GOT3 (cell line): ENCODE measurements at regions not wholly inside any gene's neighbourhood (a gene's known extent, or its start where the extent isn't known, plus 50 kb on each side); places are given as distances from the start of the nearest gene placed in this dataset.

Experiments
- DNase-seq: peaks from one replicate; lab custom pipeline; 2025; ENCODE audit warnings: mixed read lengths; lab: John Stamatoyannopoulos, UW

DNA sequence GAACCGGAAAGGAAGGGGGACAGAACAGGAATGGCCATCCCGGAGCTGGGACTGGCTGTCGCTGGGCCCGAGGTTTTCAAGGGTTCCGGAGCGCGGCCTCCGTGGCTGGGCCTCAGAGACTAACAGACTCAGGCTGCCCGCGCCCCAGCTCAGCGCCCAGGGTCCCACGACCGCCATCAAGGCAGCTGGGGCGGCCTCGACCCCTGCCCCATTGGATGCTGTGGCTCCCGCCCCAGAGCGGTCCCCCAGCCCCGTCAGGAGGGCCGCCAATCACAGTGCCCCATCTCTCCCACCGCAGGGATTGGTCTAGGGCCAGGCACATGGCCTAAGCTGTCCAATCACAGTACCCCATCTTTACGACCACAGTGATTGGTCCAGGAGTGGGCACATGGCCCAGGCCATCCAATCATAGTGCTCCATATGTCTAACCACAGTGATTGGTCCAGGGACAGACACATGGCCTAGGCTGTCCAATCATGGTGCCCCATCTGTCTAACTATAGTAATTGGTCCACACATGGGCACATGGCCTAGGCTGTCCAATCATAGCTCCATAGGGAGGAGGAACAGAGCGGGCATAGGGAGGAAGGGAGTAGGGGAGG, 105.3 kb upstream of the NKX1-1 start:
- no peak for DNase-seq

DNA sequence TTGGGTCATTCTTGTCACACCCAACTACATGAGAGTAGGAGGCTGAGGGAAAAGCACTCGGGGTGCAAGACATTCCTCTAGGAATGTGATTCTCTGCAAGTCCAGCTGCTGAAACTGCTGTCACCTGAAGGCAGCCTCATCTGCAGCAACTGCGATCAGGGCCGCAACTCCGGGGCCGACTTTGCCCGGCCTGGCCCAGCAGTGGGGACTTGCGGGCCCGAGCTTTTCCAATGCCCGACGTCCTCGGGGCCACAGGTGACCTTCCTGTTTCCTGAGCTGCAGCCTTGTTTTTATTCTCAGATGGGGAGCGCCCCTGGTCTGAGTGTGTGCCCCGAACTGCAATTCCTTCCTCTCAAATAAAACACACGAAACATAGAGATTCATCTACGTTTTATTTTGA, 104.7 kb upstream of the NKX1-1 start:
- DNase-seq = no peak

DNA sequence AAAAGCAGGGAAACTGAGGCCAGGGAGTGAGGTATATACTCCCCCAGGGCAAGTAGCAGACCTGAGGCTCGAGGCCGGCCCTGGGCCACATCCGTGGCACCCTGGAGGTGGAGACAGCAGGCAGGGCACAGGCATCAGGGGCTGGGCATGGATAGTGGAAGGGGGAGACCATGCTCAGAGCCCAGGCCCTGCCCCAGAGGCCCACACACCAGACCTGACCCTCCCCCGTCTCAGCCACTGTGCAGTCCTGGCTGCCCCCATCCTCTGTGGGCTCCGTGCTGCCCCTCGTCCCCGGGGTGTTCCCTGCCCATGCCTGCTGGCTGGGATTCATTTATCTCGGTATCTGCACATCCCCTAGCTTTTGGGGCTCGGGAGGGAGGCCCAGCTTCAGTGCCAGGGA, 103.1 kb upstream of the NKX1-1 start:
- DNase-seq = no peak

DNA sequence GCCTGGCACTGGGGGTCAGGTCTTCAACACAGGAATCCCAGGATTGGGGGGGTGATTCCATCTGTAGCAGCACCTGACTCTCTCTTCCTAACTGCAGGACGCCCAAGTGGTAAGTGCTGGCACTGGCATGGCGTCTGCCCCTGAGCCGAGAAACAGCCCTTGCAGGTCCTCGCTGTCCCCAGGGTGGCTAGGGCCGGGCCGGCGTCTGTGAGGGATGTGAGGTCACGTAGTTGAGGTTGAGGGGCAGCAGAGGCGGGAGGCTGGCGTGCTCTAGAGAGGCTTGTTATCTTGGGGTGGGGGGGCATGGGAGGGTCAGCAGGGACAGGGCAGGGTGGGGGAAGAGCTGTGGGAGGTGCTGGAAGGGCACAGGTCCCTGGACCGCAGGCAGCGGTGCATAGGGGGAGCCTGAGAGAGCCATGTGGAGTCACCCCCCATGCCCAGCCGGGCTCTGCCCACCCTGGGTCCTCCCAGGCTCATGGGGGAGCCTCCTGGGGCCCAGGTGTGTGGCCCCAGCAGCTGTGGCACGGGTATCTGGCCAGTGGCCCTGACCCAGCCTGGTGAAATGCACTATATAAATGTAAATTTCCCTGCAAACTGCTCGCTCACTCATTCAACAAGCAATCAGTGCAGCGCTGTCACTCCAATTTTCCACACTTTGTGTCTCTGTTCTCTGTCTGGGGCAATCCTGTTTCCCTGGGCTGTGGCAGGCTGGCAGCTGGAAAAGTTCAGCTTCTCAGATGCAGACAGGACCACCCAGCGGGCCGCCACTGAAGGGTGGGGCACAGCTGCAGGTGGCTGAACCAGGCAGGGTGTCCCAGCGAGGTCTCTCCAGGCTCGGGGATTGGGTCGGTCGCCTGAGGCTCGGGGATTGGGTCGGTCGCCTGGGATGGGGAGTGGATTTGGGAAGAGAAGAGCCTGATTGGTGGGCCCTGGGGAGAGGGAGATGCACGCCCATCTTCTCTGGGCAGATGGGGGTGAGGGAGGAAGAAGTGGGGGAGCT, 102.2 kb upstream of the NKX1-1 start:
- no peak for DNase-seq

DNA sequence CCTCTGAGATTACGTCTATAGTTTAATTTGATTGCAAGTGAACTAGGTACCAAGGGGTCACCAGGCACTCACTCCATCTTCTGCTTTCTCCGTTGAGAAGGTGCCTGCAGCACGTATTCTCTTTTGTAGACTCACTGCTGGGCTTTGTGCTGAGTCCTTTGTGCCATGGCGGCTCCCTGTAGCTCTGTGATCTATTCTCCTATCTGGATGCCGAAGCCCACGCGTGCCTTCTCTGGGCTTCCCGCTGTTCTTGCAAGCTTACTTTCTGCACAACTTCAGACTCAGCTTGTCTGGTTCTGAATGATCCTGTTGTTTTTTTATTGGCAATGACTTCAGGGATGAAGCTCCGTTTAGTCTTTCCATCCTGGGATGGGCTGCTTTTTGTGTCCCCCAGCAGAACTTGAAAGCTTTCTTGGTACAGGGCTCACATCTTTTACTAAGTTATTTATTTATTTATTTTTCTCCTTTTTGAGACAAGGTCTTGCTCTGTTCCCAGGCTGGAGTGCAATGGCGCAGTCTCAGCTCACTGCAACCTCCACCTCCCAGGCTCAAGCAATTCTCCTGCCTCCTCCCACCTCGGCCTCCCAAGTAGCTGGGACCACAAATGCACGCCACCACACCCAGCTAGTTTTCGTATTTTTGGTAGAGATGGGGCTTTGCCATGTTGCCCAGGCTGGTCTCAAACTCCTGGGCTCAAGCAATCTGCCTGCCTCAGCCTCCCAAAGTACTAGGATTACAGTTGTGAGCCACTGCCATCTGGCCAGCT, 100.9 kb upstream of the NKX1-1 start:
- DNase-seq = no peak

DNA sequence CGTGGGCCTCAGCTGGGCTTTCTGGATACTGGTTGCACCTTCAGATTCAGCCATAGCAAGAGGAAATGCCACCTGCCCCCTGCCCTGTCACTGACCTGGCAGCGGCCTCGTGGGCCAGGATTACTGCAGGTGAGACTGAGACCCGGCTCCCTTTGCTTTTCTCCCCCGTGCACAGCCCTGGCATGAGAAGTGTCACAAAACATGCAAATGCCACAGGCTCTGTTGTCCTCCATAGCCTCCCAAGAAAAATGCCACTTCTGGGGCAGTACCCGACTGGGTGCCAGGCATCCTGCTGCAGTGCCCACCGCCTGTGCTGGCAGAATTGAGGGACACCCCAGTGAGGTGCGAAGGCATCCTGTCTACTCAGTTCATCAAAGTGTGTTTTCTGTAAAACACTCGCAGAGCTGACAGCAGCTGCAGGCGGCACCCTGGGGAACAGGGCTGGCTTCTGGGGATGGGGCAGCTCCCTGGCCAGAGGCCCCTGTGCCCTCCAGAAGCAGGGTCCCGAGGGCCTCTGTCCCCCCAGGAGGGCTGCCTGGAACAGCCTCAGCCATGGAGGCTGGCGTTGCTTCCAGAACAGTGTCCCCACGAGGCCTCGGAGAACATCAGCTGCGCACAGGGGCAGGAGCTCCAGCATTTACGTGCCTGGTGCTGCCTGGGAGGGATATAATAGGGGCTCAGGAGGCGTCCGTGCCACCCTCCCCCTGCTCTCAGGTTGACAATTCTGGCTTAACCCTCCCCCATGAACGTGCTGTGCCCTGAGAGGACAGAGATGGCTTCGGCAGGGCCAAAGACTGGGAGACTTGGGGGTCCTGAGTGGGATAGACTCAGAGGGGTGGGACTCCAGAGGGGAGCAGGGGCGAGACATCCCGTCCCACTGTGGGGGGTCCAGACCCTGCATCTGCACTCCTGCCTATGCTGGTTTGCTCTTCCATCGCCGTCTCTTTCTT, 99.5 kb upstream of the NKX1-1 start:
- no peak for DNase-seq

DNA sequence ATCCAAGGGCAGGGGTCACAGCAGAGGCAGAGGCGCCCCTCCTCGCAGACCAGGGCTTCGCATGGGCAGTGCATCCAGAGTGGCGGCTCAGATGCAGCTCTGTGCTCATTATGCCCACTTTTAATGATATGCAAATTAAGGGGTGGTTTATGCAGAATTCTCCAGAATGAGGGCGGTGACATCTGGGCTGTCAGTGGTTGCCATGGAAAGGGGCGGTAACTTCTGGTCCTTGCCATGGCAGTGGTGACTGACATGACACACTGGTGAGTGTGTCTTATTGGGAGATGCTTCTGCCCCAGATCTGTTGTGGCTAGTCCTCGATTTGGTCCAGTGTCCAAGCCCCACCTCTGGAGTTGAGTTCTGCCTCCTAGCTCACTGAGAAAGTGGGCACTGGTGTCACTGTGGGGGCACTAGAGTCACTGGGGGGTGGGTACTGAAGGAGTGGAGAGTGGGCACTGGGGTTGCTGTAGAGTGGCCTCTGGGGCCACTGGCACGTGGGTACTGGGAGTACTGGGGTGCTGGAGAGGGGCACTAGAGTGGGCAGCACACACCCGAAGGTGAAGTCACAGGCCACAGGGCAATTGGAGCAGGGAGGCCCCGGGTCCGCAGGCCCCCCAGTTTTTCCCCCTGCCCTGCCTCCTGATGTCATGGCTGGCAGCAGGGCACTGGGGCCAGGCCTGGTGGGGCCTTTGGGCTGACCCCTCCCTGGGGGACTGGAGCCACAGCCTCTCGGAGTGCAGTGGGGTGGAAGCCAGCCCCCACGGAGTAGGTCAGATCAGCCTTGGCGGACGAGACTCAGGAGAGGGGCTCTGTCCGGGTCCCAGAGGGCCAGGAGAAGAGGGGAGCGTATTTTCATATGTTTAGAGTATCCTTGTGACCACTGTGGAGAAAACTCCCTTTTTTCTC, 98.6 kb upstream of the NKX1-1 start:
- DNase-seq = no peak

DNA sequence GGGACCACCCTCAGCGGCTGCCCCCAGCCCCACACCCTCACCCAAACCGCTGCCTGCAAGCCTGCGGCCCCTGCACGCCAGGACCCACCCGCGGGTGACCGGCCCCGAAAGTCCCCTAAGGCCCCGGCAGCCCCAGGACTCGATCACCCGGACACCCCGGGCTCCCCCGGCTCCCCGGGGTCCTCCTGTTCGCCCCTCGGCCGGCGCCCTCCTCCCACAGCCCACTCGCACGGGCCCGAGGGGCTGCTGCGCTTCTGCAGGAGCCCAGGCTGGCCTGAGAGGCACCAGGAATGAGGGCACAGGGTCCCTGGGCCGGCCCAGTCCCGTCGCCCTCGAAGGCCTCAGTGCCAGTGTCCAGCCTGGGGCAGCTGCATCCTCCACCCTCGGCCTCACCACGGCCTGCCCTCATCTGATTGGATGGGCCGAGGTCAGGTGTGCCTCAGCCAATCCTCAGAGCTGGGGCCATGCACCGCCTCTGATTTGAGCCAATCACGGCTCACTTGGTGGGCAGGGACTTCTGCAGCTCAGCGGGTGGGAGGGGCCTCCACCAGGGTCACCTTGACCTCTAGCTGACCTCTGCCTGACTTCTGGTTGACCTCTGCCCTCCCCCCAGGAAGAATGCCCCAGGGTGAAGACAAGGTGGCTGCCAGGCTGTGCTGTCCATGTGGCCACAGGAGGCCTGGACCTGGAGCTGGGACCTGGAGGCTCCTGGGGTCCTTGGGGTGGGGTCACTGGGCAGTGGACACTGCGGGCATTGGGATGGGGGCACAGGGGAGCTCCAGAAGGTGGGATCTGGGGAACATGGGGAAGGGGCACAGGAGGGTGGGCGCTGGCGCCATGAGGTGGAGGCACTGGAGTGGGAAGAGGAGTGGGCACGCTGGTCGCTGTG, 97.6 kb upstream of the NKX1-1 start:
- DNase-seq = no peak

DNA sequence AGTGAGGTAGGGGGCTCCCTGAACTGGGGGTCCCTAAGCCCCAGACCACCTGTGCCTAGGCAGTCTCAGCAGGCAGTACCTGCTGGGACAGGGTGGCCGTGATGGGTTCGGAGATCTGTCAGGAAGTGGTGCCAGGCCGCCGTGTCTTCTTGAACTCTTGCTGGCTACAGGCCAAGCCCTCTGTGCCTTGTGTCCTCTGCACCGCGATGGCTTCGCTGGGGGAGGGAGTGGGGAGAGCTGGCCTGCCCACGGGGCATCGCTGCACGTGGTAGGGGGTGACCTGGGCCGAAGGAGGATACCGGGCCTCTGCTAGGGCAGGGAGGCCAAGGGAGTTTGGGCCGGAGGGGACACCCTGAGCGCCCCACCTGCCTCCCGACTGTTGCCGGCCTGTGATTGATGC, 96.7 kb upstream of the NKX1-1 start:
- no peak for DNase-seq

DNA sequence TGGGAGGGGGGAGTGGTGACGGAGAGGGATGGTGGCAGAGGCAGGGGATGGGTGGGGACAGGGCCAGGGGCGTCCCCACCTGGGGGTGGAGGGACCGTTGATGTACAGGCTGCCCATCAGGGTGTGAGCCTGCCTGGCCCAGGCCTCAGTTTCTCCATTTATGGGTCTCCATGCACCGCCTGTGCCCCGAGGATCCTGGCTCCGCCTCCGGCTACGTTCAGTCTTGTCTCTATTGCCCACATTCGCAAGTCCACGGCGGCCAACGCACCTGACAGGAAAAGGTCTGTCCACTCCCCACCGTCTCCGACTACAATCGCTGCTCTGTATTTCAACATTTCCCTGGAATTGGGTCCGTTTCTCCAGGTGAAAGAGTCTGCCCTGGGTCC, 96.3 kb upstream of the NKX1-1 start:
- no peak for DNase-seq

DNA sequence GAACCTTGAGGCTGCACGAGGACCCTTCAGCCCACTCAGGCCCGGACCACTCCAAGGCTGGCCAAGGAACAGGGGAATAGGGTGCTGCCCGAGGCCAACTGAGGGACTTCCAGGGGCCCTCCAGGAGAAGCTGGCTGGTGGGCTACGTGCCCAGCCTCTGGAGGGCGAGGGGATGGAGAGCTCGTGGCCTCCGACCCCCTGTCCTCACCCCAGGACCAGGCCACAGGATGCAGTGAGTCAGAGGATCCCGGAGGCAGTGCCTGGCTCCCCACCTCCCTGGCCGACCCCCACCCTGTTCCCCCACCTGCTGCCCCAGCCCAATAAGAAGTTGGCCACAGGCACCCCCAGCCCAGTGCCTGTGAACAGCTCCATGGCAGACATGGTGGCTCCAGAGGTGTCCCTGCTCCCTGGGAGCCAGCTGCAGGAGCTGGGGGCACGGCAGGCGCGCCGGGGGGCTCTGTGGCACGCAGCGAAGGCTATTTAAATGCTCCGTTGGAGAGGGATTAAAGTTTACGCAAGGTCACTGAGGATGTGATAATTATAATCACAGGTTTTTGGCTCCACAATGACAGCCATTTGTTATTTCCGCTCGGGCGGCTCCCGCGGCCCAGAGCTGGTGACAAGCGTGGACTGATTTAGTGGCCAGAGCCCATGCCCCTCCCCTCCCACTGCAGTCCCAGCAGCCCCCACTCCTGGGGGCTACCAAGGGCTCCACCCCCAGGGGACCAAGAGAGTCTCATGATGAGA, 95.7 kb upstream of the NKX1-1 start:
- no peak for DNase-seq

DNA sequence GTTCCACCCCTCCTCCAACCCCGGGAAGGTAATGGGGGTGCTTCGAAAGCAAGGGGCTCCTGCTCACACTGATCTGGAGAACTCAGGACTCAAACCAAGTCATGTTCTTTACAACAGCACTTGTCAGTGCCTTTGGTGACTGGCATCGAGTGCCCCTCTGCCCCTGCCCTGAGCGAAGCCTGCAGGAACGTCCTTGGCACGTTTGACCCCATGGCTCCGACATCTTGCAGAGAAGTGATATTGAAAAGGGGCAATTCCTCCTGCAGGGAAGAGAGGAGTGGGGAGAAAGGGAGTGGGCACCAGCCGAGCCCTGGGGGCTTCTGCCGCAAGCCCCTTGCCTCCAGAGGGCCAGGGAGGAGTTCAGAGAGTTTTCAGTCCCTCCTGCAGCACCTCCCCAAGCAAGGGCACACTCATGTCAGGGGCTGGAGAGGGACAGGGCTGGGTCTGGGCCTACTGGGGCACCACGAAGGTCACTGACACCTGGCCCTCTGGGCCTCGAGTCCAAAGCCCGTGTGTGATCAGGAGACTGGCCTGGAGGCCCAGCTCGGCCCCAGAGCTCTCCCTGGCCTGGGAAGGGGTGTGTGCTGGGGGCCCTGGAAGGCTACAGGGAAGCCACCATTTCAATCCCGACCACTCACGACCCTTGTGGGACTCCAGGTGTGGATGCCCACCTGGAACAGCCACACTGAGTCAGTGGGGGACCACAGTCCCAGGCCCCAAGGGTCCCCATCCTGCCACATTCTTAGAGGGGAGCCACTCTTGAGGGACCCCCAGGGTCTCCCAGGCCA, 94.9 kb upstream of the NKX1-1 start:
- no peak for DNase-seq

DNA sequence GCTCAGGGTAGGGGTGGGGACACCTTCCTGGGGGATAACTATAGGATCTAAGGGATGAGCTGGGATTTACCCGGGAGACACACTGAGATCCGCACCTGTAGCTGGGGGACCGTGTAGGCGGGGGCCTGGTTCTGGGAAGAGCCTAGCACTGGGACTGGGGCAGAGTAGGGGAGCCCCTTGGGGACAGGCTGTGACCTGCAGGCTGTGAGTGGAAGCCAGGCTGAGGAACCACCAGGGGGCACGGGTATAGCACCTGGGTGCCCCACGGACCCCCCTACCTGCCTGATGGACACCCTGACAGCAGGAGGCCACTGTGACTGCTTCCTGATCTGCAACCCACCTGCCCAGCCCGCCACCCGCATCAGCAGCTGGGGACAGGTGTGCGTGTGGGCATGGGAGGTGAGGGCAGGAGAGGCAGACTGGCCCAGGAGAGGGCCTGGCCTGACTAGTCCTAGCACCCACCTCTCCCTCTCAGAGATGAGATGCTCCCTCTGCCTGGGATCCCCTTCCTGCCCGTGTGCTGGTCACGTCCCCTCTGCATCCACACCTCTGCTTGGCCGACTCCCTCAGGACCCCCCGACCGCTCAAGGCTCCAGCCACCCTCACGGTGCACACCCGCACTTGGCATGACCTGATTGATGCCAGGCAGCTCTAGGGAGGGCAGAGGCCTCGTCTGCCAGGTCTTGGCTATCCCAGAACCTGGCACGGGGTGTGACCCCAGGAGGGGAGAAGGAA, 94.2 kb upstream of the NKX1-1 start:
- no peak for DNase-seq

DNA sequence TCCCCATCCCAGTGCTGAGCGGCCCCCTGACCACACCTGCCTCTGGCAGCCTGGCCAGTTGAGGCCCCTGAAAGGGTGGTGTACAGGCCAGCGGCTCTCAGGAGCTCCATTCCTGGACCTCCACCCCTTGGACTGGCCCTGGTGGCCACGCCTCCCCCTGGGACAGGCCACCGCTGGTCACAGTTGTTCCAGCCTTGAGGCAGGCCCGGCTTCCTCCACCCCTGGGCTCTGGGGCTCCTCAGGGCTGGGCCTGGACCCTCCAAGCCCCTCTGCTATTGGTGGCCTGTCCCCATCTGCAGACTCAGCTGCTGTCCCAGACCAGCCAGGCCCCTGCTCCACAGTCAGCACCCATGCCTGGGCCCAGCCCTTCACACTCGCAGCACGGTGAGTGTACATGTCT, 93.2 kb upstream of the NKX1-1 start:
- DNase-seq = no peak

DNA sequence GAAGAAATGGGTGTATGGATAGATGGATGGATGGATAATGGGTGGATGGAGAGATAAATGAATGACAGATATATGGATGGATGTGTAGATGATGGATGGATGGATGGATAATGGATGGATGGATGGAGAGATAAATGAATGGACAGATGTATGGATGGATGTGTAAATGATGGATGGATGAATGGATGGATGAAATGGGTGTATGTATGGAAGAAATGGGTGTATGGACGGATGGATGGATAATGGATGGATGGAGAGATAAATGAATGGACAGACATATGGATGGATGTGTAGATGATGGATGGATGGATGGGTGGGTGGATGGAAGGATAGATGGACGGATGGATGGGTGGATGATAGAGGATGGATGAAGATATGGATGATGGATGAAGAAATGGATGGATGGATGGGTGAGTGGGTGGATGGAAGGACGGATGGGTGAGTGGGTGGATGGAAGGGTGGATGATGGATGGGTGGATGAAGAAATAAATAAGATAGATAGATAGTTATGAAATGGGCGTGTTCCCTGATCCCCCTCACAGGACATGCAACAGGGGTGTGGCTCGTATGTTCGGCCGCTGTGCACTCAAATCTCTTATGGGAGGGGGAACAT, 91.1 kb upstream of the NKX1-1 start:
- no peak for DNase-seq

DNA sequence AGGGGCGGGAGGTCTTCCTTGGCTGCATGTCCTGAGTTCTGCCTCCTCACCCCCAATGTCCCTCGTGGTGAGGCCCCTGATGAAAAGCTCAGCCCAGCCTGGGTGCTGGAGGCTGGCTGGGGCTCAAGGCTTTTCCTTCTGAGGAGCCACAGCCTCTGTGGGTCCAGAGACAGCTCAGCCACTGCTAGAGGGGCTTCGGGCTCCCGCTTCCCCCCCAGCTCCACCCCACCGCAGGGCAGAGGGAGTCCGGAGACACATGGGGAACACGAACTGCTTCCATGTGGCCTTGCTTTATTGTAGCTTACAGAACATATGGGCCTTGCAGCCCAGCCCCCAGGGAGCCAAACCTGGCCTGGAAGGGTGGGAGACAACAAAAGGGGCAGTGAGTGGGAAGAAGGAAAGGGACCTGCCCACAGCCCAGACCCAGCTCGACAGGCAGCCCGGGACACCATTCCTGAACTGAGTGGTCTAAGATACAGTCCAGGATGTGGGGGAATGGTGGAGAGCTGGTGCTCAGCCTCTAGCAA, 89.9 kb upstream of the NKX1-1 start:
- DNase-seq = no peak
